ENCODE measurements at regions not wholly inside any gene's neighbourhood (a gene's known extent, or its start where the extent isn't known, plus 50 kb on each side); places are given as distances from the start of the nearest gene placed in this dataset.
A peak's percentile ranks its signal among the peaks of the same experiment; 100 is the strongest.

DNA sequence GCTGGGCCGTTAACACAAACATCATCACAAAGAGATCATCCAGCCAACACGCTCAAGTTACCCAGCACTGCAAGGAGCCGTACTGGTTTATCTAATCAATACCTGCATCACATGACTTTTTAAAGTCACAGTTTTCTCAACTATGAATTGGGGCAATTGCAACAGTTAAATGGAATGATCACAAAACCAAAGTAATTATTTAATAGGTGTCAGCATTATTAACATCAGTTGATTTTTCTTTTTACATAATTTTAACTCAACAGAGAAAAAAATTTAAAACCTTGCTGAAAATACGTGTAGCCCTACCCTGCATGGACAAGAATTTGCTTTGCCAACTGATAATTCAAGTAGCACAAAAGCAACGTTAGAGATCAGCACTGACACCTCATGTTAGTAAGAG is 95.7 kb upstream of the SOX9 start:
- Mint-ChIP-seq H3K4me1 (peaks cover 21% of the 10 kb centered on the region), H3K27me3 (peaks cover 10% of the 10 kb centered on the region), H3K4me3 (no peak overlapping the region), H3K27ac (no peak overlapping the region), H3K9me3 (ENCODE audit: insufficient read depth) (peaks cover 5% of the 10 kb centered on the region)
- H3K27me3 ChIP-seq (replicated peaks in 1 of 4; ENCODE audit: control extremely low read depth in 1 of 4, control insufficient read depth in 3 of 4, insufficient read depth in 4 of 4, low read length in 3 of 4) = peaks cover 0 to 2% (median 0%) of the 10 kb centered on the region in 4 experiments
- no peak overlapping the region for H3K4me3 ChIP-seq (ENCODE audit: control extremely low read depth in 1 of 5, extremely low read depth in 1 of 5, insufficient read depth in 1 of 5, low read depth in 2 of 5, low read length in 4 of 5)
- H3K4me1 ChIP-seq (ENCODE audit: control insufficient read depth in 2 of 2, insufficient read depth in 2 of 2, low read length in 2 of 2) = peaks cover 6 to 12% of the 10 kb centered on the region in 2 donors
- no peaks in the 10 kb centered on the region for H4K20me1 ChIP-seq (ENCODE audit: control insufficient read depth, insufficient read depth, low read length, poor library complexity, severe bottlenecking)
- no peaks in the 10 kb centered on the region for H3K79me2 ChIP-seq (ENCODE audit: control insufficient read depth, insufficient read depth, low read length)
- H3K27ac ChIP-seq (ENCODE audit: low read length in 2 of 2) = no peak overlapping the region
- H3K4me2 ChIP-seq (replicated peaks; ENCODE audit: low read depth, low read length, poor library complexity, severe bottlenecking) = no peak overlapping the region
- DNase-seq (no peak), ATAC-seq (ENCODE audit: low read depth) (no peak)
- no peak overlapping the region for H2AFZ ChIP-seq (ENCODE audit: insufficient read depth, low read depth, low read length, poor library complexity, severe bottlenecking)
- TF ChIP-seq, protein P1, sequence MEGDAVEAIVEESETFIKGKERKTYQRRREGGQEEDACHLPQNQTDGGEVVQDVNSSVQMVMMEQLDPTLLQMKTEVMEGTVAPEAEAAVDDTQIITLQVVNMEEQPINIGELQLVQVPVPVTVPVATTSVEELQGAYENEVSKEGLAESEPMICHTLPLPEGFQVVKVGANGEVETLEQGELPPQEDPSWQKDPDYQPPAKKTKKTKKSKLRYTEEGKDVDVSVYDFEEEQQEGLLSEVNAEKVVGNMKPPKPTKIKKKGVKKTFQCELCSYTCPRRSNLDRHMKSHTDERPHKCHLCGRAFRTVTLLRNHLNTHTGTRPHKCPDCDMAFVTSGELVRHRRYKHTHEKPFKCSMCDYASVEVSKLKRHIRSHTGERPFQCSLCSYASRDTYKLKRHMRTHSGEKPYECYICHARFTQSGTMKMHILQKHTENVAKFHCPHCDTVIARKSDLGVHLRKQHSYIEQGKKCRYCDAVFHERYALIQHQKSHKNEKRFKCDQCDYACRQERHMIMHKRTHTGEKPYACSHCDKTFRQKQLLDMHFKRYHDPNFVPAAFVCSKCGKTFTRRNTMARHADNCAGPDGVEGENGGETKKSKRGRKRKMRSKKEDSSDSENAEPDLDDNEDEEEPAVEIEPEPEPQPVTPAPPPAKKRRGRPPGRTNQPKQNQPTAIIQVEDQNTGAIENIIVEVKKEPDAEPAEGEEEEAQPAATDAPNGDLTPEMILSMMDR (IDR thresholded peaks at IDR 0.05) = no peak
- TF ChIP-seq EZH2 (IDR thresholded peaks at IDR 0.05; ENCODE audit: borderline replicate concordance, insufficient read depth, low read depth, low read length, poor library complexity, severe bottlenecking) = no peak
- intact Hi-C loops (cut with micrococcal nuclease) = no loop called here
- ChIA-PET CTCF (no interaction called here), POLR2A (no interaction called here)
- no peaks in the 10 kb centered on the region for H3K9me3 ChIP-seq (ENCODE audit: control extremely low read depth in 1 of 3, control insufficient read depth in 2 of 3, insufficient read depth in 1 of 3, low read length in 2 of 3)
- no peaks in the 10 kb centered on the region for H3K36me3 ChIP-seq (replicated peaks in 1 of 2; ENCODE audit: control extremely low read depth in 1 of 2, control insufficient read depth in 1 of 2, extremely low read depth in 1 of 2, insufficient read depth in 2 of 2, low read length in 1 of 2)
- H3K9ac ChIP-seq (ENCODE audit: low read length) = no peak overlapping the region
- 35% methylated on average over 4 of the region's 5 CpGs for WGBS (ENCODE audit: insufficient coverage)

DNA sequence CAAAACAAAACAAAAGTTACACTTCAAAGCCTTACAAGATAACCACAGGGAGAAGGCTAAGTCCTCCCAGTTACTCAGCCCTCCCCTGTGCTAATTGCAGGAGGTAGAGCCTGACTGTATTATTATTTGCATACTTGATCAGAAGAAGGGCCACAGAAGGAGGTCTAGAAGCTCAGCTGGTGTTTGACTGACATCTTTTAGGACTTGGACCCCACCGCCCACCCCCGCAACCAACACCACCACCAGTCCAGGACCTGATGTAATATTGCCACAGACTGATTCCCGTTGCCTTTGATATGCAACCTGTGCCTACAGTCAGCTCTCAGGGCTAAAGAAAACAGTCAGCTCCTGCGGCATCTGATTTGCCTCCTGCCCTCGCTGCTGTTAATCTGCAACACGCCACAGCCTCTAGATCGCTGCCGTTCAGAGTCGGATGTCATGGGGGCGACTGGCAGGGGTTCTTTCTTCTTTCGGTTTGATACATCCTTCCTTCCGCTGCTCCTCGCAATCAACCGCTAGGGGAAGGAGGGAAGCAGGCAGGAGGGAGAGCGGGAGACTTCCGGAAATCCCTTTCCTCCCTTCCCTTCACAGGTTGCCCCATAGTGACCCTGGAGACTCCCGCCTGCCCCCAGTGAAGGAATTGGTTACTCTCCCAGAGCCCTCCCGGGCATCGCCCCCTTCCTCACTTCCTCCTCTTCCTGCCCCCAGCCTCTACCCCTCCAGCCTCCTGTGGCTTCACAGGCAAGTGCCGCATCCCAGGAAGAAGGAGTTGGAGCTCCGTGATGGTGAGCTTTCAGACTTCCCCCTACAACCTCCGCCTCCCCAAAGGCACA is 90.5 kb upstream of the SOX9 start:
- intact Hi-C loops (cut with micrococcal nuclease) = no loop called here
- peak overlapping the region; percentile 42 for H3K9ac ChIP-seq (ENCODE audit: low read length)
- TF ChIP-seq, protein P1 (IDR thresholded peaks at IDR 0.05) = no peak
- no peak for TF ChIP-seq EZH2 (IDR thresholded peaks at IDR 0.05; ENCODE audit: borderline replicate concordance, insufficient read depth, low read depth, low read length, poor library complexity, severe bottlenecking)
- H3K4me1 Mint-ChIP-seq = peaks cover 20% of the 10 kb centered on the region
- no peaks in the 10 kb centered on the region for H3K36me3 ChIP-seq (replicated peaks in 1 of 2; ENCODE audit: control extremely low read depth in 1 of 2, control insufficient read depth in 1 of 2, extremely low read depth in 1 of 2, insufficient read depth in 2 of 2, low read length in 1 of 2)
- peak; percentile 31 for ATAC-seq (ENCODE audit: low read depth)
- peak overlapping the region in 4 of 5 experiments; percentile 8 to 43 (median 32) for H3K4me3 ChIP-seq (ENCODE audit: control extremely low read depth in 1 of 5, extremely low read depth in 1 of 5, insufficient read depth in 1 of 5, low read depth in 2 of 5, low read length in 4 of 5)
- H3K9me3 Mint-ChIP-seq (ENCODE audit: insufficient read depth) = no peaks in the 10 kb centered on the region
- H3K27me3 Mint-ChIP-seq = peaks cover 8% of the 10 kb centered on the region
- peak overlapping the region; percentile 63 for H3K4me2 ChIP-seq (replicated peaks; ENCODE audit: low read depth, low read length, poor library complexity, severe bottlenecking)
- H2AFZ ChIP-seq (ENCODE audit: insufficient read depth, low read depth, low read length, poor library complexity, severe bottlenecking) = peak overlapping the region; percentile 35
- H3K27ac ChIP-seq (ENCODE audit: low read length in 2 of 2) = no peak overlapping the region
- H3K79me2 ChIP-seq (ENCODE audit: control insufficient read depth, insufficient read depth, low read length) = no peaks in the 10 kb centered on the region
- peaks cover 6 to 18% of the 10 kb centered on the region in 2 donors for H3K4me1 ChIP-seq (ENCODE audit: control insufficient read depth in 2 of 2, insufficient read depth in 2 of 2, low read length in 2 of 2)
- H3K4me3 Mint-ChIP-seq = peak overlapping the region; percentile 84
- POLR2A ChIA-PET = no interaction called here
- DNase-seq = peak; percentile 16
- H3K9me3 ChIP-seq (ENCODE audit: control extremely low read depth in 1 of 3, control insufficient read depth in 2 of 3, insufficient read depth in 1 of 3, low read length in 2 of 3) = peaks cover 0 to 8% (median 0%) of the 10 kb centered on the region in 3 donors
- CTCF ChIA-PET = no interaction called here
- H3K27me3 ChIP-seq (replicated peaks in 1 of 4; ENCODE audit: control extremely low read depth in 1 of 4, control insufficient read depth in 3 of 4, insufficient read depth in 4 of 4, low read length in 3 of 4) = peaks cover 0 to 2% (median 0%) of the 10 kb centered on the region in 4 experiments
- WGBS (ENCODE audit: insufficient coverage) = 0% methylated on average over 10 of the region's 22 CpGs
- H4K20me1 ChIP-seq (ENCODE audit: control insufficient read depth, insufficient read depth, low read length, poor library complexity, severe bottlenecking) = no peaks in the 10 kb centered on the region
- peak overlapping the region; percentile 65 for H3K27ac Mint-ChIP-seq

Measured in B cell (primary cell).